C4-2B (cell line): ENCODE measurements at regions not wholly inside any gene's neighbourhood (a gene's known extent, or its start where the extent isn't known, plus 50 kb on each side); places are given as distances from the start of the nearest gene placed in this dataset.

ENCODE experiments used
- H3K27ac ChIP-seq: fragments of 450-650 bp; 2 replicates; pipeline ENCODE4 v1.5.1; 2017
- CTCF ChIP-seq: fragments of 450-650 bp; conservative IDR thresholded peaks from 2 replicates; pipeline ENCODE4 v1.5.1; 2017; ENCODE audit warnings: mild to moderate bottlenecking
- ZFX ChIP-seq: fragments of 450-650 bp; IDR thresholded peaks from 2 replicates; pipeline ENCODE4 v1.6.1; 2017

GRCh38 chr4:186775902-186776301 lies 52.2 kb upstream of the FAT1 start:
- TF ChIP-seq ZFX (no peak), CTCF (no peak)
- no peak overlapping the region for H3K27ac ChIP-seq

- H3K27ac ChIP-seq: no peak overlapping the region
- TF ChIP-seq CTCF: no peak
- no peak for TF ChIP-seq ZFX
Observed at GRCh38 chr4:186778134-186778533, 54.5 kb upstream of the FAT1 start.

- TF ChIP-seq CTCF: no peak
- no peak for TF ChIP-seq ZFX
- no peak overlapping the region for H3K27ac ChIP-seq
Observed at GRCh38 chr4:186780291-186781031, 56.8 kb upstream of the FAT1 start.

GRCh38 chr4:186781032-186781917 lies 57.6 kb upstream of the FAT1 start:
- no peak overlapping the region for H3K27ac ChIP-seq
- TF ChIP-seq ZFX: no peak
- TF ChIP-seq CTCF: no peak

- TF ChIP-seq CTCF (no peak), ZFX (no peak)
- no peak overlapping the region for H3K27ac ChIP-seq
Observed at GRCh38 chr4:186782302-186782701, 58.6 kb upstream of the FAT1 start.

- no peak overlapping the region for H3K27ac ChIP-seq
- no peak for TF ChIP-seq ZFX
- no peak for TF ChIP-seq CTCF
Observed at GRCh38 chr4:186787536-186787935, 63.9 kb upstream of the FAT1 start.

- no peak overlapping the region for H3K27ac ChIP-seq
- TF ChIP-seq ZFX: no peak
- TF ChIP-seq CTCF: no peak
Observed at GRCh38 chr4:186789651-186790050, 66.0 kb upstream of the FAT1 start.
